GM21423 (cell line): ENCODE measurements at regions not wholly inside any gene's neighbourhood (a gene's known extent, or its start where the extent isn't known, plus 50 kb on each side); places are given as distances from the start of the nearest gene placed in this dataset.

ENCODE experiments used
- ATAC-seq: cut with Tn5 transposase; IDR thresholded peaks from one replicate; pipeline ENCODE4 v1.9.1; 2021; ENCODE audit warnings: mild to moderate bottlenecking, moderate library complexity; ENCODE audit not compliant: unreplicated experiment

GRCh38 chr19:28289295-28290063 lies 923.5 kb downstream of the UQCRFS1 start:
- no peak for ATAC-seq

DNA sequence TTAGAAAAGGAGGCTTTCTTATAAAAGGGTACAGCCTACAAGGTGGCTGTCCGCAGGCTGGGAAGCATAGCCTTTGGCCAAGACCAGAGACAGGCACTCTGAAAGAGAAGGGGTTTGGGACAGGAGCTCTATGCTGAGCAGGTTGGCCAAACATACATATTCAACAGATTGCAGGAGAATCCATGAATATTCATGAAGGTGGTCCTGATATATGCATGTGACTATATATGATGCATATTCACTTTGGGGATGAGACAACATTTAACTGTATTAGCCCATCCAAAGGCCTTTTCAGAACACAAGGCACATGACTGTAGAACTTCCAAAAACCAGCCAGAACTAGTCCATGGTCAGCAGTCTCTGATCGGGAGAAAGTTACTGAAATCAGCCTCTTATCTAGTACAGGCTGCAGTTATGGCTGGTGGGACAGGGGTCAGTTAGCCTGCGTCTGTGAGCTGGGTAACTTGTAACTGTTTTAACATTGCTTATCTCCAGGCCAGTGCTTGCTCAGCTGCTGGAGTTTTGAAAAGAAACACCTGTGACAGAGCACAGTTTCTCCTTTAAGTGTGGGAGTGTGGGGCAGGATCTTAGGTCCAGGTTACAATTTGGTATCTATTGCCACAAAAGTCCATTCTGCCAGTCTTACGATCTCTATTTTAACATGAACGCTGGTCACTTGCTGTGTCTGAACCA lies 924.2 kb downstream of the UQCRFS1 start:
- no peak for ATAC-seq

GRCh38 chr19:28285917-28286316 lies 927.0 kb downstream of the UQCRFS1 start:
- ATAC-seq: no peak

DNA sequence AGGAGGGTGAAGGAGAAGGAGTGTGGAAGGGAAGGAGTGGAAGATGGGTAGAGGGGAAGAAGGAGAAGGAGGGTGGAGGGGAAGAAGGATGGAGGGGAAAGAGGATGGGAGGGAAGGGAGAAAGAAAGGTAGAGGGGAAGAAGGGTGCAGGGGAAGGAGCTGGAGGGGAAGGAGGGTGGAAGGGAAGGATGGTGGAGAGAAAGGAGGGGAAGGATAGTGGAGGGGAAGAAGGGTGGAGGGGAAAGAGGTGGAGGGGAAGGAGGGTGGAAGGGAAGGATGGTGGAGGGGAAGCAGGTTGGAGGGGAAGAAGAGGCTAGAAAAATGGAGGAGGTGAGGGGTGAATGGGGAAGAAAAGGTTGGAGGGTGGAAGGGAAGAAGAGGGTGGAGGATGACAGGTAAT lies 927.9 kb downstream of the UQCRFS1 start:
- no peak for ATAC-seq

- no peak for ATAC-seq
Measured at GRCh38 chr19:28284389-28284788, 928.6 kb downstream of the UQCRFS1 start.

GRCh38 chr19:28283592-28283991 lies 929.4 kb downstream of the UQCRFS1 start:
- ATAC-seq: no peak

- ATAC-seq: no peak
Measured at GRCh38 chr19:28281676-28282075, 931.3 kb downstream of the UQCRFS1 start.

- ATAC-seq: no peak
Measured at GRCh38 chr19:28264556-28264955, 948.4 kb downstream of the UQCRFS1 start.

GRCh38 chr19:28258829-28259228 lies 954.1 kb downstream of the UQCRFS1 start:
- no peak for ATAC-seq

GRCh38 chr19:28257396-28257795 lies 955.6 kb downstream of the UQCRFS1 start:
- ATAC-seq: no peak

GRCh38 chr19:28247243-28247642 lies 965.7 kb downstream of the UQCRFS1 start:
- no peak for ATAC-seq

GRCh38 chr19:28245937-28246336 lies 967.0 kb downstream of the UQCRFS1 start:
- ATAC-seq: no peak

DNA sequence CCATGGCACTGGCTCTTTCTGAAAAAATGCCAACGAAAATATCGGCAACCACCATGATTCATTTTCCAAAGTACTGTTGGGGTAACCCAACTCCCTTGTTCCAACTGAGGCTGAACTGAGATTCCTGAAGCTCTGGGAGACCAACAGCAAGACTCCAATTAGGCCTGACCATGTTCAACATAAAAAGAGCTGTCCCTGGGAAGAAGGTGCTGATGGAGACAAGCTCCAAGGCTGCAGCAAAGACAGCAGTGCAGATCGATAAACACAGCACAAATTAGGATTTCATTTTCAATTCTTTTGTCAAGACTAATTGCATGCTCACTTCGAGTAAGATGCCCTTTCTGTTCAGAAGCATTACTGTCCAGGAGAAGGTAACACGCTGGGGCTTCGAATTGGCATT lies 968.0 kb downstream of the UQCRFS1 start:
- ATAC-seq: no peak

- ATAC-seq: no peak
Measured at GRCh38 chr19:28242317-28242927, 970.5 kb downstream of the UQCRFS1 start.

DNA sequence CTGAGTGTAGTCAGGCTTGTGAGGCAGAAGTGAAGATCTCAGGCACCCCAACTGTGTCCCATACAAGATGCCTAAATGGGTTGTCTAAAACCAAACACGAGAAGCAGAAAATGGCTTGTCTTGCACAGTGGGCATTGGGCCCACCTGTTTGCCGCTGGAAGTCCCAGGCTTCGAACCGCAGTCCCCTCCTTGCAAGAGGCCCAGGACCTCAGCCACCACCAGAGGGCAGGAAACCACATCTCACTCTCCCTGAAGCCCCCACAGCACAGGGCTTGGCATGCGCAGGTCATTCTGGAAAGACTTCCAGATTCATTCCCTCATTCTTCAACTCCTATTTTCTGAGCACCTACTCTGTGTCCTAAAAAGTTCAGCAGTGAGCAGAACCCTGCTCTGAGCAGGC lies 973.7 kb downstream of the UQCRFS1 start:
- no peak for ATAC-seq

GRCh38 chr19:28238270-28238820 lies 974.6 kb downstream of the UQCRFS1 start:
- ATAC-seq: no peak

GRCh38 chr19:28235606-28236125 lies 977.3 kb downstream of the UQCRFS1 start:
- ATAC-seq: no peak

DNA sequence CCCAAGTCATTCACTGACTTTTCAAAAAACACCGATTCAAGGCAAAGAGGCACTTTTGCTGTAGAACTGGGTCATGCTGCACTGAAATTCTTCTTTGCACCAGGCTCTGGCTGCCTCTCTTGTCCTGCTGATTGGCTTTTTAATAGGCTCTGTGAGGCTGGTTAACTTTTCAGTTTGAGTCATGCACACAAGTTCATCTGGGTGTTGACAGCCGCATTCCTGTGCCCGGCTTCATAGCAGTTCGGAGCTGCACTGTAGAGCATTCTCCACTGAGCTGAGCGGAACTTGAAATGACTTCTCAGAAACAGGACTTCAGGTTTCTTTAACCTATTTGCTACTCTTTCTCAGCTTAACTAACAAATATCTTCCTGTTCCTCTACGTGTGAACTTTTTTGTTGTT lies 978.3 kb downstream of the UQCRFS1 start:
- ATAC-seq: no peak

DNA sequence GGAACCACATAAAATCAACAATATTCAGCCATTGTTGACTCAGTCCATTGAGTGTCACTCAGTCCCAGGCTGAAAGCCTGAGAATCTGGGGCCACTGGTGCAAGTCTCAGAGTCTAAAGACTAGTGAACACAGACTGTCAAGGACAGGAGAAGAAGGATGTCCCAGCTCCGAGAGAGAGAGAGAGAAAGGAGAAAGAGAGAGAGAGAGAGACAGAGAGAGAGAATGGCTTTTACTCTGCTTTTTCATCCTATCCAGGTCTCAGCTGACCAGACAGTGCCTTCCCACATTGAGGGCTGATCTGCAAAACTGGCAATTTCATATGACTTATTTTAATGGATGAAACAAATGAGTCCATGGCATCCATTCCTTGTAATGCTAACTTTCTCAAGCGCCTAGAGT lies 984.1 kb downstream of the UQCRFS1 start:
- no peak for ATAC-seq

- no peak for ATAC-seq
Measured at GRCh38 chr19:28224441-28224840, 988.5 kb downstream of the UQCRFS1 start.

- ATAC-seq: no peak
Measured at GRCh38 chr19:28221736-28222135, 991.2 kb downstream of the UQCRFS1 start.

DNA sequence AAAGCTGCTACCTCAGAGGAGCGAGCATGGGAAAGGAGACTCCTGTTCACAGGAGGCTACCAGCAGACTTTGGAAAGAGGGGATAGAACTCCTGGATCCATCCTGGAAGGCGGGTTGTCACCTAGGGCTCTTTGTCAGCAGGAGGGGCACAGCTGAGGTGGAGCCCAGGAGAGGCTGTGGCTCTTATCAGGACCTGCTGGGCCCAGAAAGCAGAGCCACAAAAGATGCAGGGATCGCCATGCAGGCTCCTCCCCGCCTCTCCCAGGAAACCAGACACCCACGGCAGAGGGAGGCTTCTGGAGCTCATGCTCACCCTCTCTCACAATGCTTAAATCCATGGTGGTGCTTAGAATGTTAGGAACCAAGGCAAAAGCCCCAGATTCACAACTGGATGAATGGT lies 994.2 kb downstream of the UQCRFS1 start:
- no peak for ATAC-seq
